Vagina (tissue), 2 donors: ENCODE measurements at regions not wholly inside any gene's neighbourhood (a gene's known extent, or its start where the extent isn't known, plus 50 kb on each side); places are given as distances from the start of the nearest gene placed in this dataset.

ENCODE experiments used
- DNase-seq, 2 donors: peaks; one replicate each; pipeline ENCODE4 v3.0.0-alpha.2; 2017; ENCODE audit errors: extremely low spot score in 2 of 2
- H3K27ac ChIP-seq: fragments of 200-600 bp; sonication (generic); one replicate; pipeline ENCODE4 v1.5.1; 2019
- H3K27me3 ChIP-seq: fragments of 200-600 bp; sonication (generic); one replicate; pipeline ENCODE4 v1.5.1; 2019
- H3K36me3 ChIP-seq, 2 donors: fragments of 200-600 bp; sonication (generic); one replicate each; pipeline ENCODE4 v1.5.1; 2017 to 2019
- H3K4me1 ChIP-seq: fragments of 200-600 bp; sonication (generic); one replicate; pipeline ENCODE4 v1.5.1; 2019
- H3K4me3 ChIP-seq, 2 donors: fragments of 200-600 bp; sonication (generic); 1 replicate in 1 of 2; 2 replicates in 1 of 2; pipeline ENCODE4 v1.5.1; 2016 to 2019
- H3K9me3 ChIP-seq: fragments of 200-600 bp; sonication (generic); one replicate; pipeline ENCODE4 v1.5.1; 2019
- CTCF ChIP-seq, 3 experiments: fragments of 450-650 bp in 2 of 3; fragments of 200-600 bp in 1 of 3; sonication (generic) in 1 of 3; IDR thresholded peaks; one replicate each; pipeline ENCODE4 v1.5.1; 2017 to 2019; ENCODE audit warnings: antibody characterized with exemption in 3 of 3, mild to moderate bottlenecking in 2 of 3, moderate library complexity in 2 of 3
- POLR2A ChIP-seq, 2 donors: fragments of 450-650 bp; IDR thresholded peaks; one replicate each; pipeline ENCODE4 v1.6.1; 2017; ENCODE audit warnings: antibody characterized with exemption in 2 of 2, mild to moderate bottlenecking in 2 of 2, moderate library complexity in 2 of 2
- POLR2AphosphoS5 ChIP-seq, 2 donors: sonication (generic); formaldehyde crosslinking; IDR thresholded peaks; one replicate each; pipeline ENCODE4 v1.9.0; 2017; ENCODE audit warnings: antibody characterized with exemption in 2 of 2, mild to moderate bottlenecking in 2 of 2, low read depth in 1 of 2; ENCODE audit not compliant: insufficient read depth in 1 of 2
- intact Hi-C: fragments of 100-400 bp; cut with DNase I; formaldehyde crosslinking; loops from one replicate; pipeline ENCODE4 v1.15.1; 2023

- Histone ChIP-seq H3K27ac (no peak overlapping the region), H3K4me3 (no peak overlapping the region), H3K27me3 (no peaks in the 10 kb centered on the region), H3K36me3 (no peaks in the 10 kb centered on the region), H3K4me1 (no peaks in the 10 kb centered on the region), H3K9me3 (no peaks in the 10 kb centered on the region)
- intact Hi-C loops: no loop called here
- DNase-seq: no peak
- TF ChIP-seq CTCF (IDR thresholded peaks at IDR 0.05): no peak
Observed at GRCh38 chr20:11841972-11842461, 75.7 kb upstream of the BTBD3 start.

GRCh38 chr20:11843289-11843688 lies 74.4 kb upstream of the BTBD3 start:
- no peaks in the 10 kb centered on the region for H3K4me1 ChIP-seq
- no peaks in the 10 kb centered on the region for H3K36me3 ChIP-seq
- no peak overlapping the region for H3K27ac ChIP-seq
- H3K4me3 ChIP-seq: no peak overlapping the region
- intact Hi-C loops: no loop called here
- no peaks in the 10 kb centered on the region for H3K27me3 ChIP-seq
- H3K9me3 ChIP-seq: no peaks in the 10 kb centered on the region
- DNase-seq: no peak
- no peak for TF ChIP-seq POLR2AphosphoS5 (IDR thresholded peaks at IDR 0.05; ENCODE audit: insufficient read depth in 1 of 2, low read depth in 1 of 2)
- TF ChIP-seq CTCF (IDR thresholded peaks at IDR 0.05): no peak

DNA sequence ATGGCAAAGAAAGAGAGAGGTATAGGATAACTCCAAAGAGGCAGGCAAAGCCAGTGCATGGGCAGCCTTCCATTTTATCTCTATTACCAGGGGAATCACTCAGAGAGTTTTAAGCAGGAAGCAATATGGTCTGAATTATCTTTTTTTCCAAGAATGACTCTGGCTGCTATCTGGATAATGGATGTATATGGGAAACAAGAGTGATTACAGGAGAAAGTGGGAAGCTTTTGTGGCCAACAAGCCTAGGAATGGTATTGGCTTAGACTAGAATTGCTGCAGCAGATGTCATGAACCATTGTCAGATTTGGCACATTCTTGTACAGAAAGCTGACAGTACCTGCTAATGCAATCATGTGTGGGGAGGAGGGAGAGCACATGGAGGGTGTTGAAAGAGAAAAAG lies 73.0 kb upstream of the BTBD3 start:
- intact Hi-C loops: no loop called here
- no peaks in the 10 kb centered on the region for H3K36me3 ChIP-seq
- no peak for DNase-seq
- TF ChIP-seq CTCF (IDR thresholded peaks at IDR 0.05) (no peak), POLR2A (IDR thresholded peaks at IDR 0.05) (no peak), POLR2AphosphoS5 (IDR thresholded peaks at IDR 0.05; ENCODE audit: insufficient read depth in 1 of 2, low read depth in 1 of 2) (no peak)
- no peaks in the 10 kb centered on the region for H3K9me3 ChIP-seq
- H3K27me3 ChIP-seq: no peaks in the 10 kb centered on the region
- no peak overlapping the region for H3K4me3 ChIP-seq
- H3K27ac ChIP-seq: no peak overlapping the region
- H3K4me1 ChIP-seq: no peaks in the 10 kb centered on the region

GRCh38 chr20:11845340-11845739 lies 72.4 kb upstream of the BTBD3 start:
- no peak for DNase-seq

GRCh38 chr20:11846131-11846530 lies 71.6 kb upstream of the BTBD3 start:
- TF ChIP-seq CTCF (IDR thresholded peaks at IDR 0.05) (no peak), POLR2AphosphoS5 (IDR thresholded peaks at IDR 0.05; ENCODE audit: insufficient read depth in 1 of 2, low read depth in 1 of 2) (no peak), POLR2A (IDR thresholded peaks at IDR 0.05) (no peak)
- intact Hi-C loops: no loop called here
- no peak for DNase-seq

More at GRCh38 chr20:11845340-11845739, 72.4 kb upstream of the BTBD3 start:
- TF ChIP-seq CTCF (IDR thresholded peaks at IDR 0.05) (no peak), POLR2A (IDR thresholded peaks at IDR 0.05) (no peak), POLR2AphosphoS5 (IDR thresholded peaks at IDR 0.05; ENCODE audit: insufficient read depth in 1 of 2, low read depth in 1 of 2) (no peak)
- Histone ChIP-seq H3K9me3 (no peaks in the 10 kb centered on the region), H3K4me1 (peaks cover under 1% of the 10 kb centered on the region), H3K4me3 (no peak overlapping the region), H3K36me3 (no peaks in the 10 kb centered on the region), H3K27ac (no peak overlapping the region), H3K27me3 (no peaks in the 10 kb centered on the region)
- intact Hi-C loops: no loop called here

More at GRCh38 chr20:11846131-11846530, 71.6 kb upstream of the BTBD3 start:
- Histone ChIP-seq H3K4me1 (peaks cover 8% of the 10 kb centered on the region), H3K4me3 (no peak overlapping the region), H3K36me3 (no peaks in the 10 kb centered on the region), H3K27me3 (no peaks in the 10 kb centered on the region), H3K27ac (no peak overlapping the region), H3K9me3 (no peaks in the 10 kb centered on the region)
